K562 (cell line): ENCODE measurements at regions not wholly inside any gene's neighbourhood (a gene's known extent, or its start where the extent isn't known, plus 50 kb on each side); places are given as distances from the start of the nearest gene placed in this dataset.

ENCODE experiments used
- GABPA ChIP-seq: fragments of 200-800 bp; sonication (Bioruptor generic); conservative IDR thresholded peaks from 2 replicates; pipeline ENCODE4 v1.6.1; 2016; ENCODE audit warnings: low read depth, missing genetic modification characterization, missing compliant biosample characterization
- HMGN3 ChIP-seq: IDR thresholded peaks from 2 replicates; pipeline ENCODE4 v1.6.1; 2011; ENCODE audit warnings: borderline replicate concordance, low read depth, mild to moderate bottlenecking, mixed read lengths, low read length; ENCODE audit not compliant: insufficient read length; ENCODE audit errors: extremely low read depth
- SP1 ChIP-seq: sonication (generic); formaldehyde crosslinking; IDR thresholded peaks from 2 replicates; pipeline ENCODE4 v1.8.1; 2022; ENCODE audit warnings: mild to moderate bottlenecking, missing genetic modification reagents
- SREBF1 ChIP-seq: fragments of 150-350 bp; IDR thresholded peaks from 2 replicates; pipeline ENCODE4 v1.6.1; 2014; ENCODE audit warnings: antibody characterized with exemption, low read depth, low read length, borderline replicate concordance
- ZBTB40 ChIP-seq, 2 experiments: fragments of 450-650 bp in 1 of 2; sonication (generic) in 1 of 2; formaldehyde crosslinking in 1 of 2; IDR thresholded peaks; 2 replicates each; pipeline versions ENCODE4 v1.7.1 to v1.9.0; 2016 to 2022; ENCODE audit warnings: inconsistent platforms in 1 of 2, mild to moderate bottlenecking in 1 of 2, missing genetic modification reagents in 1 of 2
- ZNF512 ChIP-seq: IDR thresholded peaks from 2 replicates; pipeline ENCODE4 v1.6.1; 2016; ENCODE audit warnings: missing genetic modification characterization, missing compliant biosample characterization

- TF ChIP-seq ZBTB40 (IDR thresholded peaks at IDR 0.05): no peak
- TF ChIP-seq ZBTB40 (CRISPR knock-in tag; IDR thresholded peaks at IDR 0.05): no peak
- no peak for TF ChIP-seq GABPA (tag)
- TF ChIP-seq SP1 (CRISPR knock-in tag): no peak
- TF ChIP-seq HMGN3: no peak
- TF ChIP-seq ZNF512 (tag): no peak
- TF ChIP-seq SREBF1: no peak
Observed at GRCh38 chr2:16520891-16521290, 144.7 kb downstream of the CYRIA start.
